NCI-H2227 (cell line): ENCODE measurements at regions not wholly inside any gene's neighbourhood (a gene's known extent, or its start where the extent isn't known, plus 50 kb on each side); places are given as distances from the start of the nearest gene placed in this dataset.
"Not testable (repeated sequence)": the region's sequence is repeated elsewhere in the genome, so short reads cannot be mapped to it uniquely, and the experiment has no call there.

ENCODE experiments used
- DNase-seq: peaks from one replicate; lab custom pipeline; 2025; ENCODE audit not compliant: unreplicated experiment; lab: John Stamatoyannopoulos, UW

DNA sequence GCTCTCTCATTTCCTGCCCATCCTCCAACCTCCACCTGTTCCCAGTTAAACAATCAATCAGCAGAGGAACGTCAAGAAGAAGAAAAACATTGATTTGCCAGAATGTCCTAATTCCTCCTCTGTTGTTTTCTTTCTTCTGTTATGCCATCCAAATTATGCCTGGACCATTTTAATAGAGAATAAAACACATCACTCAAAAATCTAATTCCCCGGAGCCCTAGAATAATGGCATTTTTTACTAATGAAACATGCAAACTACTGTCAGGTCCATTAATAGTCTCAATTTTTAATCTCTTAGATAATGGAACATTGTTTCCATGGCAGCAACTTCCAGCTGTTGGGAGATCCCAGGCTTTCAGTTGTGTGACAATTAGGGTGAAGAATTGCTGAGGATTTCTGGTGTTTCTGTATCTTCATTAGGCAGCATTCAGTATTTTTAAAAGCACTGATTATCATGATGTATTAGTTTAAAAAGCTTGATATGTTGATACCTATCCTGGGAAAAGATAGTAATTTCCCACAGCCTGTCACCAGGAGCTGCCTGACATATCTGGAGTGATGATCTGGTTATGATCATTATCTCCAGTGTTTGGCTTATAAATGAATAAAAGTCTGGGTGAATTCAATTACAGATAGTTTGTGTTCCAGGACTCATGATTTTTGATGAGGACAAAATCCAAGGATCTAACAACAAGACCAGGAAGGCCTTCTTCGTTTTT, 209.8 kb downstream of the TPBG start:
- DNase-seq, result no peak

- no peak for DNase-seq
Measured at GRCh38 chr6:82576284-82576683, 212.7 kb downstream of the TPBG start.

GRCh38 chr6:82584194-82584695, 220.6 kb downstream of the TPBG start:
- no peak for DNase-seq

- no peak for DNase-seq
Measured at GRCh38 chr6:82584856-82585255, 221.2 kb downstream of the TPBG start.

GRCh38 chr6:82588020-82588419, 224.4 kb downstream of the TPBG start:
- no peak for DNase-seq

DNA sequence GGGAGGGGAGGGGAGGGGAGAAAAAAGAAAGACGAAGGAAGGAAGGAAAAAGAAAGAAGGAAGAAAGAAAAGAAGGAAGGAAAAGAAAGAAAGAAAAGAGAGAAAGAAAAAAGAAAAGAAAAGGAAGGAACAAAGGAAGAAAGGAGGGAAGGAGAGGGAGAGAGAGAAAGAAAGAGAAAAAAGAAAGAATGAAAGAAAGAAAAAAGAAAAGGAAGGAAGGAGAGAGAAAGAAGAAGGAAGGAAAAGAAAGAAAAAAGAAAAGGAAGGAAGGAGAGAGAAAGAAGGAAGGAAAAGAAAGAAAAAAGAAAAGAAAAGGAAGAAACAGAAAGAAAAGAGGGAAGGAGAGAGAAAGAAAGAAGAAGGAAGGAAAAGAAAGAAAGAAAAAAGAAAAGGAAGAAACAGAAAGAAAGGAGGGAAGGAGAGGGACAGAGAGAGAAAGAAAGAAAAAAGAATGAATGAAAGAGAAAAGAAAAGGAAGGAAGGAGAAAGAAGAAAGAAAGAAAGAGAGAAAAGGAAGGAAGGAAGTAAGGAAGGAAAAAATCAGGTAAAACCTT, 225.3 kb downstream of the TPBG start:
- DNase-seq, result no peak

GRCh38 chr6:82589509-82590206, 226.0 kb downstream of the TPBG start:
- DNase-seq, result no peak

- no peak for DNase-seq
Measured at GRCh38 chr6:82597201-82597600, 233.6 kb downstream of the TPBG start.

DNA sequence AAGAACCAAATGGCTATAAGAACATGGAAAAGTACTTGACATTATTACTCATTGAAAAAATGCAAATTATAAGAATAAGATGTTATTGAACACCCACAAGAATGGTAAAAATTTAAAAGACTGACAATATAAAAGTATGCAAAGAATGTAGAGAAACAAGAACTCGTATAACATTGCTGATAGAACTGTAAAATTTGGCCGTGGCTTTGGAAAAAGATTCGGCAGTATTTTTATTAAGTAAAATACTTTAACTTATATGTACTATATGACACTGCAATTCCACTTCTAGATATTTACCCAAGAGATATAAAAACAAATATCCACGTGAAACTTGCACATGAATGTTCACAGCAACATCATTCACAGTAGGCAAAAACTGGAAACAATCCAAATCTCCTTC, 239.2 kb downstream of the TPBG start:
- no peak for DNase-seq

DNA sequence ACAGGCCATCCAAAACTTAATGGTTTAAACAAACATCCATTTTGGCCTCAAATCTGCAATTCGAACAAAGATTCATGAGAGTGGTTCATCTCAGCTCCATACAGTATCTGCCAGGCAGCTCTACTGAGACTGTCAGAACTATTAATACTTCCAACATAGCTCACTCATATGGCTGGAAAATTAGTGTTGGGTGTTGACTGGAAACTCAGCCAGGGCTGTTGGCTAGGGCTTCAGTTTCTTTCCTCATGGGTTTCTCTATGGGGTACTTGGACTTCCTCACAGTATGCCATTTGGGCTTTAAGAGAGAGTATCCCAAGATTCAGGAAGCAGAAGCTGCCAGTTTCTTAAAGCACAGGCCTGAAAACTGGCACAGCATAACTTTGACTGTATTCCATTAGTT, 240.3 kb downstream of the TPBG start:
- DNase-seq, result no peak

DNA sequence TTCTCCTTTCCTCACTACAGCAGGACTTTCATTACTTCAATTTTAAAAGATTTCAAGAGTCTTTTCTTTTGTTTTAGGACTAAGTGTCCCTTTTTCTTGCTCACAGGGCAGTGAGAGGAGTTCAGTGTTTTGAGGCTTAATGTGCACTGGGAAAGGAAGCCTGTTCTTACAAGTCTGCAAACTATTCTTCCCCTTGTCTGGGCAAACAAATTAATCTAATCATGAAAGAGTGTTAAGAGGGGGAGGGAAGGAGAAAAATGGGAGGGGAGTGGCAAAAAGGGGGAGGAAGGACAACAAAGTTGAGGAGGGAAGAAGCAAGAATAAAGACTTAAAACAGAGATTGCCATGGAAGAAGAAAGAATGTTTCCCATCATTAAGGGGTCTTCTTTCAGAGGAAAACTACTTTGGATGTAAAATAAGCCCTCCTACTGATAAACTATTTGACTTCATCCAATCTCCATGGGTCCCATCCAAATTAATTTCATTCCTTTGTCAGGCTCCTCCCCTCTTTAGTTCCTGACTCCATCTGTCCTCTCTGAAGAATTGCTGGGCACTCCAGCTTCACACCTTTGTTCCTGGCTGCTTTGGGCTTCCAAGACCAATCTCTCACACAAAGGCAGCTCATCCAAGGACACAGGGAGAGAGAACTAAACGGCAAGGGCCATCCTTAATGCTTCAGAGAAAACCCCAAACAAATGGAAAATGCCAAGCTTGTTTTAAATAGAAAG, 244.5 kb downstream of the TPBG start:
- no peak for DNase-seq

GRCh38 chr6:82608781-82609180, 245.2 kb downstream of the TPBG start:
- no peak for DNase-seq

- no peak for DNase-seq
Measured at GRCh38 chr6:82611751-82612150, 248.1 kb downstream of the TPBG start.

GRCh38 chr6:82612475-82613039, 248.9 kb downstream of the TPBG start:
- DNase-seq, result no peak

- DNase-seq, result no peak
Measured at GRCh38 chr6:82614518-82614917, 250.9 kb downstream of the TPBG start.

GRCh38 chr6:82616386-82617028, 252.9 kb downstream of the TPBG start:
- DNase-seq, result no peak

- DNase-seq, result no peak
Measured at GRCh38 chr6:82617648-82618047, 254.0 kb downstream of the TPBG start.

DNA sequence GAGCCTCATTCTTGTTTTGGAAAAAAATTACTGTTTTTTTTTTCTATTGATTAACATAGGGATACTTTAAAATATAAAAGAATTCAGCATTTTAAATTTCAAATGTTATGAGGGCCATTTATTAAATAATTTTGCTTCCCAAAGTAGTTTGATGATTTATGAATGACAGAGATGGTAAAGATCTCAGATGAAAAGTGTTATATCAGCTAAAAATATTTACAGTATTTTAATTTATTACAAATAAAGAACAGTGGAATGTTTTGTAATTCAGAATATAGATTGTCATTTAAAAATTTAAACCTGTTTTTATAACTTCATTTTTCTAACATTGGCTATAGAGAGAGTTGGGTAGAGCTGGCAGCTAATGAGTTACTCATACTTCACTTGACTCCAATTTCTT, 256.0 kb downstream of the TPBG start:
- DNase-seq, result no peak

DNA sequence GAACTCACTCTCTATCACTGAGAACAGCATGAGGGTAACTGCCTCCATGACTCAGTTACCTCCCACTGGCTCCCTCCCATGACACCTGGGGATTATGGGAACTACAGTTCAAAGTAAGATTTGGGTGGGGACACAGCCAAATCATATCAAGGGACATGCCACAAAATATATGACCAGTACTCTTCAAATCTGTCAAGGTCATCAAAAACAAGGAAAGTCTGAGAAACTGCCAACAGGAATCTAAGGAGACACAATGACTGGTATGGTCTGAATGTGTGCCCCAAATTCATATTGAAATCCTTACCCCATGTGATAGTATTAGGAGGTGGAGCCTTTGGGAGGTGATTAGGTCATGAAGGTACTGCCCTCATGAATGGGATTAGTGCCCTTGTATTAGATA, 258.8 kb downstream of the TPBG start:
- no peak for DNase-seq

- no peak for DNase-seq
Measured at GRCh38 chr6:82624251-82624650, 260.6 kb downstream of the TPBG start.

GRCh38 chr6:82626946-82627345, 263.3 kb downstream of the TPBG start:
- DNase-seq, result not testable (repeated sequence)
